ENCODE measurements at regions not wholly inside any gene's neighbourhood (a gene's known extent, or its start where the extent isn't known, plus 50 kb on each side); places are given as distances from the start of the nearest gene placed in this dataset.

GRCh38 chr14:104294983-104295680, 156.7 kb downstream of the KIF26A start:
- DNase-seq (ENCODE audit: low spot score) = no peak
- TF ChIP-seq CTCF (IDR thresholded peaks at IDR 0.05; ENCODE audit: extremely low read depth, missing control alignments) = no peak

- DNase-seq (ENCODE audit: low spot score) = no peak
- no peak for TF ChIP-seq CTCF (IDR thresholded peaks at IDR 0.05; ENCODE audit: extremely low read depth, missing control alignments)
Measured at GRCh38 chr14:104295681-104296387, 157.4 kb downstream of the KIF26A start.

GRCh38 chr14:104296388-104297312, 158.3 kb downstream of the KIF26A start:
- DNase-seq (ENCODE audit: low spot score) = no peak
- TF ChIP-seq CTCF (IDR thresholded peaks at IDR 0.05; ENCODE audit: extremely low read depth, missing control alignments) = no peak

- no peak for TF ChIP-seq CTCF (IDR thresholded peaks at IDR 0.05; ENCODE audit: extremely low read depth, missing control alignments)
- no peak for DNase-seq (ENCODE audit: low spot score)
Measured at GRCh38 chr14:104297313-104297704, 158.9 kb downstream of the KIF26A start.

- DNase-seq (ENCODE audit: low spot score) = no peak
- no peak for TF ChIP-seq CTCF (IDR thresholded peaks at IDR 0.05; ENCODE audit: extremely low read depth, missing control alignments)
Measured at GRCh38 chr14:104297721-104298401, 159.5 kb downstream of the KIF26A start.

GRCh38 chr14:104298458-104298857, 160.1 kb downstream of the KIF26A start:
- no peak for TF ChIP-seq CTCF (IDR thresholded peaks at IDR 0.05; ENCODE audit: extremely low read depth, missing control alignments)

More at GRCh38 chr14:104298458-104298857, 160.1 kb downstream of the KIF26A start:
- DNase-seq (ENCODE audit: low spot score) = no peak

Measured in GM20000 (cell line).